Kidney epithelial cell (primary cell): ENCODE measurements at regions not wholly inside any gene's neighbourhood (a gene's known extent, or its start where the extent isn't known, plus 50 kb on each side); places are given as distances from the start of the nearest gene placed in this dataset.

ENCODE experiments used
- DNase-seq: peaks from one replicate; pipeline ENCODE4 v3.0.0-alpha.2; 2010; ENCODE audit warnings: low read depth
- H3K27me3 ChIP-seq: 2 replicates; pipeline ENCODE4 v1.6.0; 2011; ENCODE audit warnings: low read length; ENCODE audit not compliant: control insufficient read depth, insufficient read depth
- H3K36me3 ChIP-seq: 2 replicates; pipeline ENCODE4 v1.5.1; 2011; ENCODE audit warnings: low read length; ENCODE audit not compliant: control insufficient read depth, insufficient read depth
- H3K4me3 ChIP-seq: 2 replicates; pipeline ENCODE4 v1.5.1; 2011; ENCODE audit warnings: low read depth, mild to moderate bottlenecking, control low read depth, low read length
- CTCF ChIP-seq: IDR thresholded peaks from 2 replicates; pipeline ENCODE4 v1.5.1; 2011; ENCODE audit warnings: mild to moderate bottlenecking, moderate library complexity, low read length, control low read depth, inconsistent platforms; ENCODE audit not compliant: insufficient read depth, poor library complexity, severe bottlenecking

GRCh38 chr14:97866195-97866594, 1069.0 kb downstream of the VRK1 start:
- Histone ChIP-seq H3K27me3 (no peaks in the 10 kb centered on the region), H3K4me3 (no peak overlapping the region), H3K36me3 (no peaks in the 10 kb centered on the region)
- no peak for DNase-seq
- TF ChIP-seq CTCF, result no peak

DNA sequence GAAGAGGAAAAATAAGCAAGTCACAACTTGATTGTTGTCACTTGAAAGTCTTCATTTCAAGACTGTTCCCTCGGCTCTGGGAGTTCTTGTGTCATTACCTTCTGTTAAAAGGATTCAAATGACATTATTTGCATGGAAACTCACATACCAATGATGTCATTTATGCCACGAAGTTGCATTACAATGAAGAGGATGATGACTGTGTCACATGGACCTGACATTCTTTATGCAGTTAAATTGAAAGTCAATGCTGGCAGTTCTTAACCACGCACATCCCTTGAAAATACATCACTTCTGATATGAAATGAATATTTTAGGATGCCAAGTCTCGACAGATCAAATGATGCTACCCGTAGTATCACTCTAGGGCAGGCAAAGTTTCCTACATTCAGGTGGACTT, 1069.5 kb downstream of the VRK1 start:
- no peaks in the 10 kb centered on the region for H3K27me3 ChIP-seq
- no peak overlapping the region for H3K4me3 ChIP-seq
- TF ChIP-seq CTCF, result no peak
- no peaks in the 10 kb centered on the region for H3K36me3 ChIP-seq
- DNase-seq, result no peak

GRCh38 chr14:97873291-97873690, 1076.1 kb downstream of the VRK1 start:
- no peaks in the 10 kb centered on the region for H3K27me3 ChIP-seq
- no peaks in the 10 kb centered on the region for H3K36me3 ChIP-seq
- no peak for TF ChIP-seq CTCF
- H3K4me3 ChIP-seq, result no peak overlapping the region
- DNase-seq, result no peak

- TF ChIP-seq CTCF, result no peak
- H3K36me3 ChIP-seq, result no peaks in the 10 kb centered on the region
- H3K27me3 ChIP-seq, result no peaks in the 10 kb centered on the region
- no peak overlapping the region for H3K4me3 ChIP-seq
- DNase-seq, result no peak
These were observed 1077.2 kb downstream of the VRK1 start for GRCh38 chr14:97874394-97874793.

DNA sequence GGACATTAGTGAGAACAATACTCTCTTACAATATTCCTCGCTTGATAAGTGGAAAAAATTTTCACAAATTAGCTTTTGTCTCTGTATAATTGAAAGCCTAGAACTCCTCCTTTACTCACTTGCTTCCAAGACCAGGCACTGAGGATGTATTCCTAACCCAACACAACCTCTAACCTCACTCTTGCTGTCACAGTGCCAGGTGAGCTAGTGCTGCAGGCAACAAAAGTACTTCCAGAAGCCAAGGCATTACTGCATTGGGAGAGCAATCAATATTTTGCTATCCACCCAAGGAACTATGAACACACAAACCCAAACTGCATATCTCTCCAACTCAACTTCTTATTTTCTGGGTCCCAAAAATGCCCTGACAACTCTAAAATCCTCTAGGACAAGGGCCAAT, 1081.0 kb downstream of the VRK1 start:
- no peak for TF ChIP-seq CTCF
- Histone ChIP-seq H3K4me3 (no peak overlapping the region), H3K27me3 (no peaks in the 10 kb centered on the region), H3K36me3 (no peaks in the 10 kb centered on the region)
- DNase-seq, result no peak

- no peaks in the 10 kb centered on the region for H3K36me3 ChIP-seq
- no peak for DNase-seq
- H3K27me3 ChIP-seq, result no peaks in the 10 kb centered on the region
- no peak for TF ChIP-seq CTCF
- no peak overlapping the region for H3K4me3 ChIP-seq
These were observed 1081.5 kb downstream of the VRK1 start for GRCh38 chr14:97878727-97879126.
